ENCODE measurements at regions not wholly inside any gene's neighbourhood (a gene's known extent, or its start where the extent isn't known, plus 50 kb on each side); places are given as distances from the start of the nearest gene placed in this dataset.

GRCh38 chr14:39972704-39973103 is 540.5 kb upstream of the FBXO33 start:
- H3K27me3 ChIP-seq (ENCODE audit: control insufficient read depth in 5 of 5, insufficient read depth in 4 of 5, low read length in 5 of 5), result no peaks in the 10 kb centered on the region
- no peak overlapping the region for H3K9ac ChIP-seq (ENCODE audit: low read length in 5 of 5)
- no peak overlapping the region for H3K4me3 ChIP-seq (ENCODE audit: low read depth in 1 of 5, low read length in 5 of 5)
- no peaks in the 10 kb centered on the region for H3K9me3 ChIP-seq (ENCODE audit: control insufficient read depth in 5 of 5, low read length in 5 of 5)
- H3K36me3 ChIP-seq (ENCODE audit: control insufficient read depth in 5 of 5, insufficient read depth in 5 of 5, low read length in 5 of 5), result no peaks in the 10 kb centered on the region
- H3K27ac ChIP-seq (ENCODE audit: low read depth, low read length), result no peak overlapping the region
- H3K4me1 ChIP-seq (ENCODE audit: control insufficient read depth in 5 of 5, insufficient read depth in 5 of 5, low read length in 5 of 5), result no peaks in the 10 kb centered on the region

GRCh38 chr14:39967885-39968284 is 535.7 kb upstream of the FBXO33 start:
- no peaks in the 10 kb centered on the region for H3K27me3 ChIP-seq (ENCODE audit: control insufficient read depth in 5 of 5, insufficient read depth in 4 of 5, low read length in 5 of 5)
- no peaks in the 10 kb centered on the region for H3K36me3 ChIP-seq (ENCODE audit: control insufficient read depth in 5 of 5, insufficient read depth in 5 of 5, low read length in 5 of 5)
- H3K4me3 ChIP-seq (ENCODE audit: low read depth in 1 of 5, low read length in 5 of 5), result no peak overlapping the region
- no peaks in the 10 kb centered on the region for H3K4me1 ChIP-seq (ENCODE audit: control insufficient read depth in 5 of 5, insufficient read depth in 5 of 5, low read length in 5 of 5)
- no peaks in the 10 kb centered on the region for H3K9me3 ChIP-seq (ENCODE audit: control insufficient read depth in 5 of 5, low read length in 5 of 5)
- H3K9ac ChIP-seq (ENCODE audit: low read length in 5 of 5), result no peak overlapping the region
- H3K27ac ChIP-seq (ENCODE audit: low read depth, low read length), result no peak overlapping the region

DNA sequence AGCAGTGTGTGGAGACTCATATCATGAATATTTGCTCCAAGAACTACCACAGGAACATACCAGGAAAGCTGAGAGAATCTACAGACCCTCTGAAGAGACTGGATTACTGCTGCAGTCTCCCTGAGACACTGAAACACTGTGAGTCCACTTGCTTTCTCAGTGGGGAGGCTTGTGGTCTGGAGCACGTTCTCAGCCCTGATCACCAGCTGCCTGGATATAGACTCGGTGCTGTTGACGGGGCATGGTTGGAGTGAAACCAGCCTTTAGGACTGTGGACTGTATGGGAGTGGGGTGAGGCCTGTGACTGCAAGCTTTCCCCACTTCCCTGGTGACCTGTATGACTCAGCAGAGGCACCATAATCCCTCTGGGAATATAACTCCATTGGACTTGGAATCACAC is 525.8 kb upstream of the FBXO33 start:
- no peak overlapping the region for H3K27ac ChIP-seq (ENCODE audit: low read depth, low read length)
- H3K36me3 ChIP-seq (ENCODE audit: control insufficient read depth in 5 of 5, insufficient read depth in 5 of 5, low read length in 5 of 5), result no peaks in the 10 kb centered on the region
- no peaks in the 10 kb centered on the region for H3K4me1 ChIP-seq (ENCODE audit: control insufficient read depth in 5 of 5, insufficient read depth in 5 of 5, low read length in 5 of 5)
- no peak overlapping the region for H3K9ac ChIP-seq (ENCODE audit: low read length in 5 of 5)
- H3K27me3 ChIP-seq (ENCODE audit: control insufficient read depth in 5 of 5, insufficient read depth in 4 of 5, low read length in 5 of 5), result no peaks in the 10 kb centered on the region
- H3K9me3 ChIP-seq (ENCODE audit: control insufficient read depth in 5 of 5, low read length in 5 of 5), result peaks cover 0 to 22% (median 0%) of the 10 kb centered on the region in 5 donors
- no peak overlapping the region for H3K4me3 ChIP-seq (ENCODE audit: low read depth in 1 of 5, low read length in 5 of 5)

- Histone ChIP-seq H3K27me3 (ENCODE audit: control insufficient read depth in 5 of 5, insufficient read depth in 4 of 5, low read length in 5 of 5) (no peaks in the 10 kb centered on the region), H3K9ac (ENCODE audit: low read length in 5 of 5) (no peak overlapping the region), H3K36me3 (ENCODE audit: control insufficient read depth in 5 of 5, insufficient read depth in 5 of 5, low read length in 5 of 5) (no peaks in the 10 kb centered on the region), H3K27ac (ENCODE audit: low read depth, low read length) (no peak overlapping the region), H3K9me3 (ENCODE audit: control insufficient read depth in 5 of 5, low read length in 5 of 5) (peaks cover 0 to 17% (median 0%) of the 10 kb centered on the region in 5 donors), H3K4me1 (ENCODE audit: control insufficient read depth in 5 of 5, insufficient read depth in 5 of 5, low read length in 5 of 5) (no peaks in the 10 kb centered on the region), H3K4me3 (ENCODE audit: low read depth in 1 of 5, low read length in 5 of 5) (no peak overlapping the region)
These were observed 525.1 kb upstream of the FBXO33 start for GRCh38 chr14:39957290-39957689.

GRCh38 chr14:39956372-39956771 is 524.1 kb upstream of the FBXO33 start:
- H3K4me1 ChIP-seq (ENCODE audit: control insufficient read depth in 5 of 5, insufficient read depth in 5 of 5, low read length in 5 of 5), result no peaks in the 10 kb centered on the region
- H3K9me3 ChIP-seq (ENCODE audit: control insufficient read depth in 5 of 5, low read length in 5 of 5), result peaks cover 0 to 19% (median 0%) of the 10 kb centered on the region in 5 donors
- H3K27ac ChIP-seq (ENCODE audit: low read depth, low read length), result no peak overlapping the region
- H3K27me3 ChIP-seq (ENCODE audit: control insufficient read depth in 5 of 5, insufficient read depth in 4 of 5, low read length in 5 of 5), result no peaks in the 10 kb centered on the region
- H3K4me3 ChIP-seq (ENCODE audit: low read depth in 1 of 5, low read length in 5 of 5), result no peak overlapping the region
- H3K36me3 ChIP-seq (ENCODE audit: control insufficient read depth in 5 of 5, insufficient read depth in 5 of 5, low read length in 5 of 5), result no peaks in the 10 kb centered on the region
- no peak overlapping the region for H3K9ac ChIP-seq (ENCODE audit: low read length in 5 of 5)

GRCh38 chr14:39948235-39948634 is 516.0 kb upstream of the FBXO33 start:
- H3K4me3 ChIP-seq (ENCODE audit: low read depth in 1 of 5, low read length in 5 of 5), result no peak overlapping the region
- no peaks in the 10 kb centered on the region for H3K27me3 ChIP-seq (ENCODE audit: control insufficient read depth in 5 of 5, insufficient read depth in 4 of 5, low read length in 5 of 5)
- no peak overlapping the region for H3K27ac ChIP-seq (ENCODE audit: low read depth, low read length)
- peaks cover 0 to 6% (median 0%) of the 10 kb centered on the region in 5 donors for H3K9me3 ChIP-seq (ENCODE audit: control insufficient read depth in 5 of 5, low read length in 5 of 5)
- no peaks in the 10 kb centered on the region for H3K4me1 ChIP-seq (ENCODE audit: control insufficient read depth in 5 of 5, insufficient read depth in 5 of 5, low read length in 5 of 5)
- no peaks in the 10 kb centered on the region for H3K36me3 ChIP-seq (ENCODE audit: control insufficient read depth in 5 of 5, insufficient read depth in 5 of 5, low read length in 5 of 5)
- H3K9ac ChIP-seq (ENCODE audit: low read length in 5 of 5), result no peak overlapping the region

DNA sequence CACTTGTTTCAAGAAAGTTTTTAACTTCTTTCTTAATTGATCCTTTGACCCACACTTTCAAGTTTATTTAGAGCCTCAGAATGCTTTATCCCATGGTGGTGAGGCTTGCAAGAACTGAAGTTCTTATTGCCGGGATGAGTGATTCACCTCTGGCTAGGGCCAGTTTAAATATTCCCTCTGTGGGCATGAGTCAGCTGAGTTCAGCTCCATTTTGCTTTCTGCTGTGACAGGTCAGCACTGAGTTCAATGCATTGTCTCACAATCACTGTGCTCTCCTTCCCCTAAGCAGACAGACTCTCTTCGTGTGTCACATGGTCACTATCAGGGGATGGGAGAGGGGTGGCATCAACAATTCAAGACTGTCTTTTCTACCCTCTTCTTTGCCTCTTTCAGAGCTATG is 514.6 kb upstream of the FBXO33 start:
- Histone ChIP-seq H3K4me3 (ENCODE audit: low read depth in 1 of 5, low read length in 5 of 5) (no peak overlapping the region), H3K27me3 (ENCODE audit: control insufficient read depth in 5 of 5, insufficient read depth in 4 of 5, low read length in 5 of 5) (no peaks in the 10 kb centered on the region), H3K4me1 (ENCODE audit: control insufficient read depth in 5 of 5, insufficient read depth in 5 of 5, low read length in 5 of 5) (no peaks in the 10 kb centered on the region), H3K9ac (ENCODE audit: low read length in 5 of 5) (no peak overlapping the region), H3K27ac (ENCODE audit: low read depth, low read length) (no peak overlapping the region), H3K36me3 (ENCODE audit: control insufficient read depth in 5 of 5, insufficient read depth in 5 of 5, low read length in 5 of 5) (no peaks in the 10 kb centered on the region), H3K9me3 (ENCODE audit: control insufficient read depth in 5 of 5, low read length in 5 of 5) (peaks cover 0 to 6% (median 0%) of the 10 kb centered on the region in 5 donors)

GRCh38 chr14:39939023-39939422 is 506.8 kb upstream of the FBXO33 start:
- no peak overlapping the region for H3K9ac ChIP-seq (ENCODE audit: low read length in 5 of 5)
- no peak overlapping the region for H3K4me3 ChIP-seq (ENCODE audit: low read depth in 1 of 5, low read length in 5 of 5)
- H3K27ac ChIP-seq (ENCODE audit: low read depth, low read length), result no peak overlapping the region
- no peaks in the 10 kb centered on the region for H3K9me3 ChIP-seq (ENCODE audit: control insufficient read depth in 5 of 5, low read length in 5 of 5)
- H3K27me3 ChIP-seq (ENCODE audit: control insufficient read depth in 5 of 5, insufficient read depth in 4 of 5, low read length in 5 of 5), result no peaks in the 10 kb centered on the region
- H3K4me1 ChIP-seq (ENCODE audit: control insufficient read depth in 5 of 5, insufficient read depth in 5 of 5, low read length in 5 of 5), result no peaks in the 10 kb centered on the region
- no peaks in the 10 kb centered on the region for H3K36me3 ChIP-seq (ENCODE audit: control insufficient read depth in 5 of 5, insufficient read depth in 5 of 5, low read length in 5 of 5)

DNA sequence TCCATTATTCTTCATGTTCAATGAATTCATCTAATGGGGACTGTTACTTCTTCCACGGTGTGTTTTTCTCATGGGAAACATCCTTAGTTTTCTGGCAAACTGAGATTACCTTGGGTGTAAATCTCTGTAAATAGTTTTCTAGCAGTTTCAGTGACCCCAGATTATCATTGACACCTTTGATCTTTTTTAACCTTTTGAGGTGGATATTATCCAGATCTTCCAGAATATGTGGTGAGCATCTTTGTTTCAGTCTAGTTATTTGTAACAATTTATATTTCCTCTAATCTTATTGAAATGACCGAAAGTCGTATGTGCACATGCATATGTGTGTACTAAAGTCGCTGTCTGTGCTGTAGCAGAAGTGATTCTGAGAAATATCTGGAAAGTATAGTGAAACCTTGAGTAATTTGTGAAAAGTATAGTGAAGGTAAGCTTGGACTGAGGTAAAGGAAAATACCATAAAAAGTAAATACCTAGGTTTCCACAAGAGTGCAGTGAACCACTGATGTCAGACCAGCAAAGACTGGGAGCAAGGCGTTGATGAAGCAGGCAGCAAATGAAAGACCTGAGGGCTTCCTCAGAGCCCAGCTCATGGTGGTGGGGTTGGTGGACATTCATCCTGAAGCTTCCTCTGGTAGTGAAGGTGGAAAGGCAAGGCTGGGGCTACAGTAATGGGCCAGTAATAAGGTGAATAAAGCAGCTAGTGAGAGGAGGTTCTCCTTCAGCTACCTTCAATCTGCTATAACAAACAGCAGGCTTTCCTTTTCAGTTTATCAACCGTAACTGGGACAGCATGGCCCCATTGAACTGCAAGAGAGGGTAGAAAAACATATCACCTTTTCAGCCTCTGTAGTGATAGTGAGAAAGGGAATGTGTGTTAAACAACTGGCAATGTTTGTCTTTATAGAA is 480.2 kb upstream of the FBXO33 start:
- Histone ChIP-seq H3K4me1 (ENCODE audit: control insufficient read depth in 5 of 5, insufficient read depth in 5 of 5, low read length in 5 of 5) (no peaks in the 10 kb centered on the region), H3K4me3 (ENCODE audit: low read depth in 1 of 5, low read length in 5 of 5) (no peak overlapping the region), H3K9ac (ENCODE audit: low read length in 5 of 5) (no peak overlapping the region), H3K27me3 (ENCODE audit: control insufficient read depth in 5 of 5, insufficient read depth in 4 of 5, low read length in 5 of 5) (no peaks in the 10 kb centered on the region), H3K27ac (ENCODE audit: low read depth, low read length) (no peak overlapping the region), H3K9me3 (ENCODE audit: control insufficient read depth in 5 of 5, low read length in 5 of 5) (peaks cover 0 to 4% (median 0%) of the 10 kb centered on the region in 5 donors), H3K36me3 (ENCODE audit: control insufficient read depth in 5 of 5, insufficient read depth in 5 of 5, low read length in 5 of 5) (no peaks in the 10 kb centered on the region)

DNA sequence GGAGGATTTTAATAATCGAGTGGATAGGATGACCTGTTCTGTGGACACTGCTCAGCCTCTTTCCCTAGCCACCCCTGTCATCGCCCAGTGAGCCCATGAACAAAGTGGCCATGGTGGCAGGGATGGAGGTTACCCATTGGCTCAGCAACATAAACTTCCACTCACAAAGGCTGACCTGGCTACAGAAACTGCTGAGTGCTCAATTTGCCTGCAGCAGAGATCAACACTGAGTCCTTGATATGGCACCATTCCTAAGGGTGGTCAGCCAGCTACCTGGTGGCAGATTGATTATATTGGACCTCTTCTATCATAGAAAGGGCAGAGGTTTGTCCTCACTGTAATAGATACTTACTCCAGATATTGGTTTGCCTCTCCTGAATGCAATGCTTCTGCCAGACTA is 465.4 kb upstream of the FBXO33 start:
- Histone ChIP-seq H3K9me3 (ENCODE audit: control insufficient read depth in 5 of 5, low read length in 5 of 5) (peaks cover 0 to 19% (median 8%) of the 10 kb centered on the region in 5 donors), H3K9ac (ENCODE audit: low read length in 5 of 5) (no peak overlapping the region), H3K27me3 (ENCODE audit: control insufficient read depth in 5 of 5, insufficient read depth in 4 of 5, low read length in 5 of 5) (no peaks in the 10 kb centered on the region), H3K4me1 (ENCODE audit: control insufficient read depth in 5 of 5, insufficient read depth in 5 of 5, low read length in 5 of 5) (no peaks in the 10 kb centered on the region), H3K27ac (ENCODE audit: low read depth, low read length) (no peak overlapping the region), H3K4me3 (ENCODE audit: low read depth in 1 of 5, low read length in 5 of 5) (no peak overlapping the region), H3K36me3 (ENCODE audit: control insufficient read depth in 5 of 5, insufficient read depth in 5 of 5, low read length in 5 of 5) (no peaks in the 10 kb centered on the region)
